ENCODE measurements at regions not wholly inside any gene's neighbourhood (a gene's known extent, or its start where the extent isn't known, plus 50 kb on each side); places are given as distances from the start of the nearest gene placed in this dataset.
"Not testable (repeated sequence)": the region's sequence is repeated elsewhere in the genome, so short reads cannot be mapped to it uniquely, and the experiment has no call there.

- DNase-seq: no peak
Observed at GRCh38 chr2:195534971-195535370, 122.1 kb upstream of the SLC39A10 start.

DNA sequence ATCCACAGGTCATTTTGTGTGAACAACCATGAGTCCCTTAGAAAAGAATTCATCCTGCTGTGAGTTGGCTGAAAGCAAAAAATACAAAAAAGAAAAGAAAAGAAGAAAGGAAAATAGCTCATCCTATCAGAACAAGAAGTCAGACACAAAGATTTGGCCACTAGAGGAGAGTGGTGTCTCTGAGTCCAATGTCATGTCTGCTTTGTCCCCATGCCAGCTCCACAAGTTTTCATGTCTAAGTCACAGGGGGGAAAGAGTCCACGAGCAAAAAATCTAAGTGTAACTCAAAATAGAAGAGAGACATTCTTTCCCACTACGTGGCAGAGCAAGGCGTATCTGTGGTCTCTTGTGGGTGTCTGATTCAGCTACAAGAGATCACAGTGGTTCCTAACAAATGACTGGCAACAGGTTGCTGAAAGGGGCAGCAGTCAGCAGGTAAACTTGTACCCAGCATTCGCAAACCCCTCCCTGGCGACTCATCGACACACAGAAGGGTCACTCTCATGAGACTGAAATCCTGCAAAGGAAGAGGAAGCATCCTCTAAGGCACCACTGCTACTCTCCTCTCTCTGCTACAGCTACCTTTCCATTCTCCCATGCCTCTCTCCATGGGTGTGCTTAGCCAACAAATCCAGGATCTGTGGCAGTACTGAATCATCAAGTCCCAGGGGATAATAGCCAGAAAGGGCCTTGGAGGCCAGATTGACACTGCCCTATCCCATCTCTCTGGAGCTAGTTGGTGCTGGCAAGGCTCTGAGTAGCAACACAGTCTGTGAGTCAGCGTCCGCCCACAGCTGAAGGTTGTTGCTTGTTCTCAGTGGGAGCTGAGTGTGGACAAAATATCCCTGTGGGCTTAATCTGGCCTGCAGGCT lies 123.0 kb upstream of the SLC39A10 start:
- no peak for DNase-seq

DNA sequence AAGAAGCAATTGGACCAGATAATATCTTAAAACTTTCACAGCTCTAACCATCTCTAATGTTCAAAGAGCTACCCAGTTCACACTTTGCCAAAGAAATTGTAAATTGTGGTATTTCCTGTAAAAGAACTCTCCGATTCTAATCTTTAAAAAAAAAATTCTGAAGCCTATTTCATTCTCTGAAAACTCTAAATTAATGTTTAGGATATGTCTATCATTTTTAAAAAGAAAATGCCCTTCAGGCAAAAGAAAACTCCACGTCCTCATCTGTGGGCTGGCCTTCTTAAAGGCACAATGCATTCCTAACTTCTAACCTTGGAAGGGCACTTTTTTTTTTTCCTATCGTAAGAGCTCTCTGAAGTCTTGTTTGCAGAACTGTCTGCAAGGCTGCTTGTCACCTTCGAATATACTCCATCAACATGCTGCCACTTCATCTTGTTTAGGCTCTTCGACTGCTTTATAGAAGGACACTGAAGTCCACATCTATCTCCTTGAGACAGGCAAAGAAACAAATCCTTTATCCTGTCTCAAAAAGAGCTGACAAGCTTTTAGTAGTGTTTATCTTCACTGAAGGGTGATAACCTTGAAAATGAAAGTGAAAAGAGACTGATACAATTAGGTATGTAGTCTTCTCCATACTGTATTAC lies 124.3 kb upstream of the SLC39A10 start:
- no peak for DNase-seq

- DNase-seq: no peak
Observed at GRCh38 chr2:195532255-195532627, 124.8 kb upstream of the SLC39A10 start.

GRCh38 chr2:195531754-195532153 lies 125.3 kb upstream of the SLC39A10 start:
- no peak for DNase-seq

GRCh38 chr2:195523242-195523641 lies 133.8 kb upstream of the SLC39A10 start:
- not testable (repeated sequence) for DNase-seq

- DNase-seq: no peak
Observed at GRCh38 chr2:195521589-195521988, 135.4 kb upstream of the SLC39A10 start.

GRCh38 chr2:195520671-195521155 lies 136.3 kb upstream of the SLC39A10 start:
- no peak for DNase-seq

- no peak for DNase-seq
Observed at GRCh38 chr2:195515551-195515950, 141.5 kb upstream of the SLC39A10 start.

DNA sequence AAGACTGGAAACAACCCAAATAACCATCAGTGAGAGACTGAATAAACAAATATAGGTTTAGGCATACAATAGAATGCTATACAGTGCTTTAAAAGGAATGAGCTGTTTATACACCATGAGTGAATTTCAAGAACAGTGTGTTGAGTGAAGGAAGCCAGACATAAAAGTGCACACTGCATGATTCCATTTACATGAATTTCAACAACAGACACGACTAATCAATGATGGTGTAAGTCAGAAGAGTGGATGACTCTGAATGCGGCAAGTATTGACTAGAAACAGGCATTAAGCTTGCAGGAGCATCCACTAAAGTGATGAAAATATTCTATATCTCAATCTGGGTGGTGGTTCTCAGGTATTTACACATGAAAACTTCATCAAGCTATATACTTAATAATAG lies 142.7 kb upstream of the SLC39A10 start:
- no peak for DNase-seq

- no peak for DNase-seq
Observed at GRCh38 chr2:195513119-195513518, 143.9 kb upstream of the SLC39A10 start.

- DNase-seq: no peak
Observed at GRCh38 chr2:195509551-195509950, 147.5 kb upstream of the SLC39A10 start.

GRCh38 chr2:195508139-195508455 lies 148.9 kb upstream of the SLC39A10 start:
- no peak for DNase-seq

- no peak for DNase-seq
Observed at GRCh38 chr2:195507447-195508138, 149.4 kb upstream of the SLC39A10 start.

DNA sequence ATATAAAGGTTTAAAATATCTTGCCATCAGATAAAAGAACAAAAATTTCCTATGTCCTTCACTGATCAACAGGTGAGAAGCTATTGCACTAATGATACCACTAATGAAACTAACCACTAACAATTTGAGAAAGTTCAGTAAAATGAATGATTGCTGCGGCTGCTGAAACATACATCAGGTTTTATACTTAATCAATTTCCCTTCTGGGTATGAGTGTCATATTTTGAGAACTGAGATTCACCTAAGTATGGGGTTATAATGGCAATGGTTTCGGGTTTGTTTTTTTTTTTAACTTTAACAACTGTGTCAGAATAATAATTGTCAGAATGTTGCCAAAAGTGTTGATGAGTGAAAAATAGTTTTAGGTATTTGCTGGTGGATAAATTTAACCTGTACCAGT lies 151.3 kb upstream of the SLC39A10 start:
- no peak for DNase-seq

- DNase-seq: no peak
Observed at GRCh38 chr2:195503208-195503607, 153.8 kb upstream of the SLC39A10 start.

DNA sequence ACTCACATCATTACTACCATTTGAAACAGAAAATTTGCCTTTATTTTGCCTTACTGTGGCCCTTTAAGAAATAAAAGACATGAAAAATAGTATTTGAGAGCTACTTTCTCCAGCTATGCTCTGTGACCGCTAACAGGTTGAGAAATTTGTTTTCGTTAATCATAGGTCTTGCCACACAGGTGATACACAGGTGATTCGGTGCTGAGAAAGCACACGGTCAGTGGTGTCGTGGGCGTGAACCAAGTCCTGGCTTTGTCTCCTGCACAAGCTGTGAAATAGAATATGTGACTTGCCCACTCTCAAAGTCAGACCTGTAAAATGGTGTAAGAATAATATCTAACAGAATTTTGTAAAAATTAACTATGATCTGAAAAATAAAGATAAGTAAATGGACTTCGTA lies 155.3 kb upstream of the SLC39A10 start:
- no peak for DNase-seq

DNA sequence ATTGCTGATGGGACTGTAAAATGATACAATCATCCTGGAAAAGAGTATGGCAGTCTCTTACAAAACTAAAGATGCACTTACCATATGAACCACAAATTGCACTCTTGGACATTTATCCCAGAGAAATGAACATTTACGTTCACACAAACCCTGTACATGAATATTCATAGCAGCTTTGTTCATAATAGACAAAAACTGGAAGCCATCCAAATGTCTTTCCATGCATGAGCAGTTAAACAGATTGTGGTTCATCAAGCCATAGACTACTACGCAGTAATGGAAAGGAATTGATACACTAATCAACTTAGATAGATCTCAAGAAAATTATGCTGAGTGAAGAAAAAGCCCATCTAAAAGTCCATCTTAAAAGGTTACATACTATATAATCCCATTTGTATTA lies 156.1 kb upstream of the SLC39A10 start:
- DNase-seq: no peak

DNA sequence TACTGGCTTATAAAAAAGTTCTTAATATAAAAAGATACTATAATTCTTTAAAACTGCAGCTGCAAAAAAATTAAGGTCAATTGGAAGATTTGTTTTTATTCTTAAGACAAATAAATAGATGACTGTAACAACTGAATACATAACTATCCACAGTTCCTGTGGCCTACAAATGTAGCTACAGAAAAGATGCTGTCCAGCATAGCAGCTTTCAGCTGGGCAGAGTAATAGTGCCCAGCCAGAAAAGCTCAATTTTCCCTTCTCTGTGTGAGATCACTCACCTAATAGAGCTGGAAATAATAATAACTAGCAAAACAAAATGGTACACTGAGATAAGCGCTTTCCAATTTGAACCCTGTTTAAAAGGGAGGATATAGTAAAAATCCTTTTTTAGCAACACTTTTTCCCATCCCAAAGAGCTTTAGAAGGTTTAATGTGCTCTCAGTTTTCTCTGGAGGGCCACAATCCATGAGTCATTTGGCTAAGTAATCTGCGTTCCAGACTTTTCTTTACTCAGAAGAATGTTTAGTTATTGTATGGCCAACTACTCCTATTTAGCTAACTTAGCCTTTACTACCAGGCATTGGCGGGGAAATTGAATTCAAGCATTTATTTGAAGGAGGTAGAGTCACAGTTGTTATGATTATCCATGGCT lies 158.1 kb upstream of the SLC39A10 start:
- DNase-seq: no peak

DNA sequence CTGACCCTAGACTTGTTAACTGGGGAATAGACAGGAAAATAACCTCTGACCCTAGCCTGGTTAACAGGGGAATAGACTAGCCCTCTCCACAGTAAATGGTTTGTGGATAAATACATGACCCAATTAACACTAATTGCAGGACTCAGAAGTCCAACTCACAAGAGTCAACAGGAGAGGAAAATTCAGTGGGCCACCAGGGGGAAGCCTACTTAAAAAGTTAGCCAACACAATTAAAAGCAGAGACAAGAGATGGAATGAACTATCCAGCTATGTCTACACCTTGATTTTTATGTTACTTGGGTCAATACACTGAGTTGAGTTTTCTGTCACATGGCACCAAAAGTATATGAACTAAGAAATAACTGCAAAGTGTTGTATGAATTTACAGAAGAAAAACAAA lies 158.8 kb upstream of the SLC39A10 start:
- DNase-seq: no peak

DNA sequence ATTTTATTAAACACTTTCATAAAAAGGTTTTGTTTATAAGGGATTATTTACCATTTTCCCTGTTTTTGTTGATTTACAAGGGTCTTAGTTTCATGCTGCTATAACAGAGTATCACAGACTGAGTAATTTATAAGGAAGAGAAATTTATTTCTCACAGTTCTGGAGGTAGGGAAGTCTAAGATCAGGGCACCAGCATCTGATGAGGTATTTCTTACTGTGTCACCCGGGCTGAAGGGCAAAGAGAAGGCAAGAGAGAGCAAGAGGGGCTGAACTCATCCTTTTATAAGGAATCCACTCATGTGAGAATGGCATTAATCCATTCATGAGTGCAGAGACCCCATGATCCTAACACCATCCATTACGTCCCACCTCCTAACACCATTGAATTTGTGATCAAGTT lies 160.0 kb upstream of the SLC39A10 start:
- DNase-seq: no peak

- DNase-seq: no peak
Observed at GRCh38 chr2:195495966-195496365, 161.1 kb upstream of the SLC39A10 start.

DNA sequence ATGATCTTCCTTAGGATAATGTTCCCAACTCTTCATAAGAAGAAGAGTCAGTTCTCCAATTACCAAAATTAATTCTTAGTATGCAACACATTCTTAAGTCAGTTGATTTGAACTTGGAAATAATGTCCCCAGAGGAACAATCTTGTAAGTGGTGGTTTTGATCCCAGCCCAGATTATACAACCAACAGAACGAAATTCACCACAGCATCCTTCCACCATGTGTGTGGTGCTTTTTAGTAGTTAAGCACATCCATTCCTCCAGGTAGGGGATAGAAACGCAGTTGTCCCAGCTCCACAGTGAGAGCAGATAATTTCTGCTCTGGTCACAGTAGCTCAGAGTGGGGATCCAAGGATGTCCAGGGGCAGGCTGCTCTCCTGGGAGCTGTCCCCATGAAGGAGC lies 161.7 kb upstream of the SLC39A10 start:
- DNase-seq: no peak
